Fibroblast of pulmonary artery (primary cell): ENCODE measurements at regions not wholly inside any gene's neighbourhood (a gene's known extent, or its start where the extent isn't known, plus 50 kb on each side); places are given as distances from the start of the nearest gene placed in this dataset.
"Not testable (repeated sequence)": the region's sequence is repeated elsewhere in the genome, so short reads cannot be mapped to it uniquely, and the experiment has no call there.

Source experiments
- DNase-seq: peaks from one replicate; pipeline ENCODE4 v3.0.0-alpha.2; 2010; ENCODE audit warnings: low read depth
- H3K4me3 ChIP-seq: replicated peaks from 2 replicates; pipeline ENCODE4 v1.5.1; 2011; ENCODE audit warnings: low read depth, mild to moderate bottlenecking, control low read depth, low read length, moderate library complexity
- CTCF ChIP-seq: IDR thresholded peaks from 2 replicates; pipeline ENCODE4 v1.5.1; 2011; ENCODE audit warnings: mild to moderate bottlenecking, control low read depth, low read length, inconsistent platforms; ENCODE audit errors: missing control alignments

DNA sequence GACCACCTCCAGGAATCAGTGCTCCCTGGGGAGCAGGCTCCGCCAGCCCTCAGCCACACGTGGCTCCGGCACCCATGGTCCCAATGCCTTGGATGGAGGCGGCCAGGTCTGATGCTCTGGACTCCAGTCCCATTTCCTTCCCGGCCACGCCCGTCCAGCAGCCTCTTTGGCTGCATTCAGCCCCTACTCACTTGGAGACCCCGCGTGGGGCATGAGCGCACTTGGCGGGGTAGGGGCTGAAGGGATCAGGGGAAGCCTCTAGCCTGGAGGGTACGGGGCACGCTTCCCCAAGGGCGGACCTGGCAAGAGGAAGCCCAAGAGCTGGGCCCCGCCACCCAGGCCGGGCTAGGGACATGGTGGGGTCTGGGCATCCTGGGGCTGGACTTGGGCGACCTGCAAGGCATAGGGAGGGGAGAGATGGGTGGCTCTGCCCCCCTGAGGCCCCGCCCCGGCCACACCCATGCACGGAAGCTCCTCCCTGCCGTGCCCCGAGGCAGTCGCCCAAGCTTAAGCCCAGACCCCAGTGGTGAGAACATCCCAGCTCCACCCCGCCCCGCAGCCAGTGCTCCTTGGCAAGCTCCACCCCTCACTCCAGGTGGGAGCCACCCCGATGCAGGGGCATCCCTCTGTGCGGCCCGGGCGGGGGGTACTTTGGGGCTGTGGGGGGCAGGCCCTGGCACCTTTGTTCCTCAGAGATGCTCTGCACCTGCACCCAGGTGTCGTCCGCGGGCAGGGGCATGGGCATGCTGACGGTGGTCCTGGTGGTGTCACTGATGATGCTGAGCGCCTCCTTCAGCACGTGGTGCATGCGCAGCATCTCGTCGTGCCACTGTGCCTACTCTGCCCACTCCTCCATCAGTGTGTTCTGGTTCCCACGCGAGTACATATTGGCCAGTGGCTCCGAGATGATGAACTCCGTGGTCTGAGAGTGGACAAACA, 163.5 kb downstream of the GOLGA6L4 start:
- no peak overlapping the region for H3K4me3 ChIP-seq
- DNase-seq = no peak
- no peak for TF ChIP-seq CTCF

DNA sequence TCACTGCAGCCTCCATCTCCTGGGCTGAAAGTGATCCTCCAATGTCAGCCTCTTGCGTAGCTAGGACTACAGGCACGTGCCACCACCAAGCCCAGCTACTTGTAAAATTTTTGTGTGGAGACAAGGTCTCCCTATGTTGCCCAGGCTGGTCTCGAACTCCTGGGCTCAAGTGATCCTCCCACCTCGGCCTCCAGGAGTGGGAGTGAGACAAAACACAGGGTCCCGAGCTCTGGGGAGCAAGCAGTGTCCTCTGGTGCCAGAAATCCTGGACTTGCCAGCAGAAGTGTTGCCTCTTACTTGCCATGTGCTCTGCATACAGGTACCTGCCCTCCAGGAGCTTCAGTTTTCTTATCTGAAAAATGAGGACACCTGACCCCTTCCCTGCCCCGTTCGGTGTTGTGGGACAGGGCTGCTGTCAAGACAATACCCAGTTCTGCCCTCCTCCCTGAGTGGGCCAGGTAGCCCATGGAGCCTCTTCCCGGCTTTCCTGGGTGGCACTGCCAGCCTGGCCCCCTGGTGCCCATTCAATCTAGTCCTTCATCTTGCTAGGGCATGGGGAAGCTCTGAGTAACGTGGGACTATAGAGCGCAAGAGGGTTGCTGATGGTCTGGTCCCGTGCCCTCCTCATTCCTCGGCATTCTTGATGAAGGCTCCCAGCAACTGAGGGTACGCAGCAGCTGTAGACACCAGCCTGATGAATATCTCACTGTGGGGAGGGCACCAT, 164.6 kb downstream of the GOLGA6L4 start:
- no peak for TF ChIP-seq CTCF
- no peak for DNase-seq
- no peak overlapping the region for H3K4me3 ChIP-seq

GRCh38 chr15:84400820-84401219, 165.2 kb downstream of the GOLGA6L4 start:
- no peak overlapping the region for H3K4me3 ChIP-seq
- TF ChIP-seq CTCF = no peak

DNA sequence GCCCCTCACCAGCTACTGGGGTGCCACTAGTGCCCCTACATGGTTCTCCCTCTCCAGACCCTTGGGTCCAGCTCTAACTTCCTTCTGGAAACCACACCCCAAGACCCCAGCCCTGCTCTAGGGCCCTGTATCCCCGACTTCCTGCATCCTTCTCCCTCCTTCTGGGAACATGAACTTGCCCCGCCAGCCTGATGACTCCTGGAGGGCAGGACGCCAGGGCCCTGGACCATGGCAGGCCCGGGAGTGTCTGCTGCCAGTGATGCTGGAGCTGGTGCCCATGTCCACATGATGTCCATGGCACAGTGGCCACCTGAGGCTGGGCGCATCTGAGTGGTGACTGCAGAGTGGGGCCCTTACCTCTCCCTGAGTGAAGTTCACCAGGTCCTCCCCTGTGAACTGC, 165.9 kb downstream of the GOLGA6L4 start:
- H3K4me3 ChIP-seq, DNase-seq: not testable (repeated sequence)

More at GRCh38 chr15:84400820-84401219, 165.2 kb downstream of the GOLGA6L4 start:
- no peak for DNase-seq

DNA sequence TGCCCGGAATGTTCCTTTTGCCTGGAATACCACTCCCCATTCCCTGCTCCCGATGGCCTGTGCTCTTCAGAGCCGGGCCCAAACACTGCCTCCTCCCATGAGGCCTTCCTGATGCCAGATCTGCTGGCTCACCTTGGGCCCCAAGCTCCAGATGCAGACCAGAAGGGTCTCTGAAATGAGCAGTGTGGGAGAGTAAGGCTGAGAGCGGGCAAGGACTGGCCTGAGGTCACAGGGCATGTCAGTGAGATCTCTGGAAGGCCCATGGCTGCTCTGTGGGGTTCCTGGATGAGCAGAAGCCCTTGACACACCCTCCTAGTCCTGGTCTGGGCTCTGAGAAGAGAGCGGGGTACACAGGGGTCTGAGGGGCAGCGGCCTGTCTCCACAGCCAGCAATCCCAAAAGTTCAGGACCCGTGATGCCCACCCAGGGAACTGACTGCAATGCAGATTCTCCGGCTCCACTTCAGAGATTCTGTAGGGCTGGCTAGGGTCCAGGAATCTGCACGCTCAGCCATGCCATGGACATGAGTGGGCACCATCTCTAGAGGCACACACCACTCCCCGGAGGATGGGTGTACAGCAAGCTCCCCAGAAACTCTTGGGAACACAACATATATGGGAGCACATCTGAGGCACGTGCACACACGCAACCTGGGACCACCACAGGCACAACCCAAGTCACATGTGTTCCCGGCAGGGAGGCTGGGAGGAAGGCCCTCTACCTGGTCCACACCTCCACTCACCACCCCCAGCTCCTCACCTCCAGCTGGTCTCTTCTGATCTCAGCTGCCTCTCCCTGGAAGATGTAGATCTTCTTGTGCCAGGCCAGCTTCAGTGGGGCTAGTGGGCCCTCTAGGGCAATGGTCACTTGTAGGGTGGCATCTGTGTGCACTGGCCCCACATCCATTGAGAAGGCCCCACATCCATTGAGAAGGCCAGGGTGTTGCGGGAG, 166.6 kb downstream of the GOLGA6L4 start:
- H3K4me3 ChIP-seq, DNase-seq: not testable (repeated sequence)

DNA sequence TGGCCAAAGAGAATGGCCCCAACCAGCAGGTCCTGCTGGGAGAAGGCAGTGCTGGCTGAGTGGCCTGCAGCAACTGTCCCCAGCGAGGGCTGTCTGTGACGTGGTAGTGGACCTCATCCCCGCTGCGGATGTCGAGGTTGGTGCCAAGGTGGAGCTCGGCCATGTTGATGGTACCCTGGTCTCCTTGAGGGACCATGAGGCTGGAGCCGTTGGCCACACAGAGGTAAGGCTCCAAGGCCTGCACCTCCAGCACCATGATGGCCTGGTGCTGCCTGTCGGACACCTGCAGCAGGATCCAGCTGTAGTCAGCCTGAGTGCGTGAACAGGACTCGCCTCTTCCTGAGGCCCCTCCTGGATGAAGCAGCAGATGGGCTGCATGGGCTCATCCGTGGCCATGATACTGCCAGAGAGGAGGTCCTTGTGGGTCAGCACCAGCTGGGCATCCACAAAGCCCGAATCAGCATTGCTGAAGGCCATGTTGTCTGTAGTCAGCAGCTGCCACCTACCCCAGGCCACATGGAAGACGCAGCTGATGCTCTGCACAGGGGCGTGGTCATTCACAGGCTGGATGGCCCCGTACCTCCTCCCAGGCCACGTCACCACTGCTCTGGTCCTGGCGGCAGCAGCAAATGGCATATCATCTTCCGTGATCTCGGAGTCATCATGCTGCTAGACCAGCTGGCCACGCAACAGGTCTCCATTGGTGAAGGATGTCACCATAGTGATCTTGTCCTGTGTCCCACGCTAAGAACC, 167.5 kb downstream of the GOLGA6L4 start:
- H3K4me3 ChIP-seq = no peak overlapping the region
- no peak for DNase-seq
- TF ChIP-seq CTCF = no peak

- DNase-seq, H3K4me3 ChIP-seq: not testable (repeated sequence)
Observed at GRCh38 chr15:84409357-84409756, 173.8 kb downstream of the GOLGA6L4 start.

- not testable (repeated sequence) for H3K4me3 ChIP-seq, DNase-seq
Observed at GRCh38 chr15:84421513-84422181, 179.2 kb upstream of the ZSCAN2 start.

- H3K4me3 ChIP-seq, DNase-seq: not testable (repeated sequence)
Observed at GRCh38 chr15:84425327-84425726, 175.5 kb upstream of the ZSCAN2 start.

DNA sequence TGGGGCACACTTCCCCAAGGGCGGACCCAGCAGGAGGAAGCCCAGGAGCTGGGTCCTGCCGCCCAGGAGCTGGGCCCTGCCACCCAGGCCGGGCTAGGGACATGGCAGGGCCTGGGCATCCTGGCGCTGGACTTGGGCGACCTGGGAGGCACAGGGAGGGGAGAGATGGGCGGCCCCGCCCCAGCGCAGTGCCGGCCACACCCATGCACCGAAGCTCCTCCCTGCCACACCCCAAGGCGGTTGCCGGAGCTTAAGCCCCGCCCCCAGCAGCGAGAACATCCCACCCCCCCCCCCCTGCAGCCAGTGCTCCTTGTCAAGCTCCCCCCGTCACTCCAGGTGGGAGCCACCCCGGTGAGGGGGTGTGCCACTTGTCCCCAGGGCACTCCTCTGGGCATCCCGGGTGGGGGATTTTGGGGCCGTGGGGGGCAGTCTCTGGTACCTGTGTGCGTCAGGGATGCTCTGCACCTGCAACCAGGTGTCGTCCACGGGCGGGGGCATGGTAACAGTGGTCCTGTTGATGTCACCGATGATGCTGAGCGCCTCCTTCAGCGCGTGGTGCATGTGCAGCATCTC, 127.4 kb upstream of the ZSCAN2 start:
- DNase-seq, H3K4me3 ChIP-seq: not testable (repeated sequence)

DNA sequence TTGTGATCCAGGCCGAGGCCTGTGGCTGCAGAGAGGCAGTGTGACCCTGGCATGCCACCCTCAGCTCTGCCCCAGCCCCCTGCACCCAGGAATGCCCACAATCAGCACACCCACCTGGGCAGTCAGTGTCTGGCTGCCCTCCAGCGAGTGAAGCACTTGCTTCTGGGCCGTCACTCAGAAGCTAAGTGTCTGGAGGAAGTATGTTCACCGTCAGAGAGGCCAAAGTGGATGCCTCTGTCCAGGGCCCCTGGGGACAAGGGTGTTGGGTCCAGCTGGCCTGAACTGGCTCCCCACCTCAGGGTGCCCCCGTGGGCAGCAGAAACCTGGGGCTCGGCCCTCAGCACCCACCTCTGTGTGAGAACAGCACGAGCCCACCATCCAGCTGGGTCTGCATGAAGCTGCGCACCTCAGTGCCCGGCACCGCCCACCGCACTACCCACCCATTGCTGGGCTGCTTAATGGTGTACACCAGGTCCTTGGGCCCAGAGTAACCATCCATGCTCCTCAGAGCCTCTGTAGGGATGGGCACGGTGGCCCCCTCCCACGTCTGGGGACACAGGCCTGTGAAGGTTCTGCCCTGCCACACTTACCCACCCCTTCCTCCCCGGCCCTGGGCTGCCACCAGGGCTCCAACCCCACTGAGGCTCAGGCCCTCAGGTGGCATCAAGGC, 124.3 kb upstream of the ZSCAN2 start:
- H3K4me3 ChIP-seq, DNase-seq: not testable (repeated sequence)
